ENCODE measurements at regions not wholly inside any gene's neighbourhood (a gene's known extent, or its start where the extent isn't known, plus 50 kb on each side); places are given as distances from the start of the nearest gene placed in this dataset.

GRCh38 chr4:131441004-131441688 lies 1707.9 kb upstream of the PCDH10 start:
- H4K20me1 ChIP-seq (ENCODE audit: control insufficient read depth, extremely low read depth, insufficient read depth, low read length), result no peaks in the 10 kb centered on the region
- no peaks in the 10 kb centered on the region for H3K4me1 ChIP-seq (ENCODE audit: control insufficient read depth, extremely low read depth, insufficient read depth, low read length)
- no peak for TF ChIP-seq EZH2 (IDR thresholded peaks at IDR 0.05; ENCODE audit: low read length, missing control alignments)
- H3K27me3 ChIP-seq (ENCODE audit: control insufficient read depth, insufficient read depth, low read length), result no peaks in the 10 kb centered on the region
- DNase-seq (ENCODE audit: low read depth in 2 of 2), result no peak
- H3K27ac ChIP-seq (ENCODE audit: insufficient read depth, low read length), result no peak overlapping the region
- no peaks in the 10 kb centered on the region for H3K36me3 ChIP-seq (ENCODE audit: control insufficient read depth, insufficient read depth, low read length)
- no peak overlapping the region for H2AFZ ChIP-seq (ENCODE audit: low read length)
- H3K79me2 ChIP-seq (ENCODE audit: control insufficient read depth, insufficient read depth, low read length), result no peaks in the 10 kb centered on the region
- H3K9me3 ChIP-seq (ENCODE audit: control insufficient read depth, insufficient read depth, low read depth, low read length), result no peaks in the 10 kb centered on the region
- no peak overlapping the region for H3K9ac ChIP-seq (ENCODE audit: insufficient read depth, low read length)
- H3K4me2 ChIP-seq (ENCODE audit: extremely low read depth, insufficient read depth, low read length), result no peak overlapping the region
- no peak overlapping the region for H3K4me3 ChIP-seq (replicated peaks in 1 of 4; ENCODE audit: control extremely low read depth in 1 of 4, insufficient read depth in 1 of 4, low read depth in 3 of 4, low read length in 4 of 4)

GRCh38 chr4:131447883-131448282 lies 1701.2 kb upstream of the PCDH10 start:
- no peaks in the 10 kb centered on the region for H3K9me3 ChIP-seq (ENCODE audit: control insufficient read depth, insufficient read depth, low read depth, low read length)
- no peak overlapping the region for H3K4me3 ChIP-seq (replicated peaks in 1 of 4; ENCODE audit: control extremely low read depth in 1 of 4, insufficient read depth in 1 of 4, low read depth in 3 of 4, low read length in 4 of 4)
- no peak overlapping the region for H2AFZ ChIP-seq (ENCODE audit: low read length)
- H3K4me2 ChIP-seq (ENCODE audit: extremely low read depth, insufficient read depth, low read length), result no peak overlapping the region
- no peak for DNase-seq (ENCODE audit: low read depth in 2 of 2)
- H4K20me1 ChIP-seq (ENCODE audit: control insufficient read depth, extremely low read depth, insufficient read depth, low read length), result no peaks in the 10 kb centered on the region
- TF ChIP-seq, protein P1, sequence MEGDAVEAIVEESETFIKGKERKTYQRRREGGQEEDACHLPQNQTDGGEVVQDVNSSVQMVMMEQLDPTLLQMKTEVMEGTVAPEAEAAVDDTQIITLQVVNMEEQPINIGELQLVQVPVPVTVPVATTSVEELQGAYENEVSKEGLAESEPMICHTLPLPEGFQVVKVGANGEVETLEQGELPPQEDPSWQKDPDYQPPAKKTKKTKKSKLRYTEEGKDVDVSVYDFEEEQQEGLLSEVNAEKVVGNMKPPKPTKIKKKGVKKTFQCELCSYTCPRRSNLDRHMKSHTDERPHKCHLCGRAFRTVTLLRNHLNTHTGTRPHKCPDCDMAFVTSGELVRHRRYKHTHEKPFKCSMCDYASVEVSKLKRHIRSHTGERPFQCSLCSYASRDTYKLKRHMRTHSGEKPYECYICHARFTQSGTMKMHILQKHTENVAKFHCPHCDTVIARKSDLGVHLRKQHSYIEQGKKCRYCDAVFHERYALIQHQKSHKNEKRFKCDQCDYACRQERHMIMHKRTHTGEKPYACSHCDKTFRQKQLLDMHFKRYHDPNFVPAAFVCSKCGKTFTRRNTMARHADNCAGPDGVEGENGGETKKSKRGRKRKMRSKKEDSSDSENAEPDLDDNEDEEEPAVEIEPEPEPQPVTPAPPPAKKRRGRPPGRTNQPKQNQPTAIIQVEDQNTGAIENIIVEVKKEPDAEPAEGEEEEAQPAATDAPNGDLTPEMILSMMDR (conservative IDR thresholded peaks at IDR 0.05 in 1 of 2, IDR thresholded peaks at IDR 0.05 in 1 of 2; ENCODE audit: low read depth in 1 of 2, low read length in 2 of 2), result no peak
- no peak for TF ChIP-seq EZH2 (IDR thresholded peaks at IDR 0.05; ENCODE audit: low read length, missing control alignments)
- H3K27ac ChIP-seq (ENCODE audit: insufficient read depth, low read length), result no peak overlapping the region
- H3K9ac ChIP-seq (ENCODE audit: insufficient read depth, low read length), result no peak overlapping the region
- H3K79me2 ChIP-seq (ENCODE audit: control insufficient read depth, insufficient read depth, low read length), result no peaks in the 10 kb centered on the region
- H3K4me1 ChIP-seq (ENCODE audit: control insufficient read depth, extremely low read depth, insufficient read depth, low read length), result no peaks in the 10 kb centered on the region
- no peaks in the 10 kb centered on the region for H3K27me3 ChIP-seq (ENCODE audit: control insufficient read depth, insufficient read depth, low read length)
- H3K36me3 ChIP-seq (ENCODE audit: control insufficient read depth, insufficient read depth, low read length), result no peaks in the 10 kb centered on the region

DNA sequence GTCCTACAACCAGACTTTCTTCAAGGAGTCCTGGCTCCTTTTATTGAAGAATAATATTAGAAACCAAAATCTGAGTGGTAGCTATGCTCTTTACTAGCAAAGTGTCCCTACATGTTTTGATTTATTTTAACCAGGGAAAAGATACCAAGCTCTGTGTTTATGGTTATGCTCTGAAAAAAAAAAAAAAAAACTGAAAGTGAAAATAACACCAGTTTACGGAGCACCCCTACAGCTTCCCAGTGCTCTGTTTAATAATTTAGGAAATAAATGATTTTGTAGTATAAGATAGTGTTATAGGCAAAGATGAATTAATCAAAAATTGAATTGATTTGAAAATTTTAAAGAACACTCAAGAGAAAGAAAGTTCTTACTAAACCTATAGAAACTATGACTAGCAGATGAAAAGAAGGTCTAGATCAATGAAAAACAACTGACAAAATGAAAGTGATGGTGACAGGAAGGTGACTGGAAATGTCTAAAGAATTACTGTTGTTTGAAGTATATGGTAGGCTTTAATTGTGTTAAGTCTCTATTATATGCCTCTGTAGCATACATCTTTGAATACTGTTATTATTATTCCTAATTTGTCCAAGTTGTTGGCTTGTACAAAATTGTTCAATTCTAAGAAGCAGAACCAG lies 1698.4 kb upstream of the PCDH10 start:
- H2AFZ ChIP-seq (ENCODE audit: low read length), result no peak overlapping the region
- H3K4me2 ChIP-seq (ENCODE audit: extremely low read depth, insufficient read depth, low read length), result no peak overlapping the region
- H3K9me3 ChIP-seq (ENCODE audit: control insufficient read depth, insufficient read depth, low read depth, low read length), result no peaks in the 10 kb centered on the region
- no peak for DNase-seq (ENCODE audit: low read depth in 2 of 2)
- H3K36me3 ChIP-seq (ENCODE audit: control insufficient read depth, insufficient read depth, low read length), result no peaks in the 10 kb centered on the region
- H3K9ac ChIP-seq (ENCODE audit: insufficient read depth, low read length), result no peak overlapping the region
- no peaks in the 10 kb centered on the region for H4K20me1 ChIP-seq (ENCODE audit: control insufficient read depth, extremely low read depth, insufficient read depth, low read length)
- no peaks in the 10 kb centered on the region for H3K4me1 ChIP-seq (ENCODE audit: control insufficient read depth, extremely low read depth, insufficient read depth, low read length)
- no peaks in the 10 kb centered on the region for H3K27me3 ChIP-seq (ENCODE audit: control insufficient read depth, insufficient read depth, low read length)
- no peak overlapping the region for H3K4me3 ChIP-seq (replicated peaks in 1 of 4; ENCODE audit: control extremely low read depth in 1 of 4, insufficient read depth in 1 of 4, low read depth in 3 of 4, low read length in 4 of 4)
- TF ChIP-seq, protein P1 (conservative IDR thresholded peaks at IDR 0.05 in 1 of 2, IDR thresholded peaks at IDR 0.05 in 1 of 2; ENCODE audit: low read depth in 1 of 2, low read length in 2 of 2), result no peak
- no peak for TF ChIP-seq EZH2 (IDR thresholded peaks at IDR 0.05; ENCODE audit: low read length, missing control alignments)
- H3K79me2 ChIP-seq (ENCODE audit: control insufficient read depth, insufficient read depth, low read length), result no peaks in the 10 kb centered on the region
- no peak overlapping the region for H3K27ac ChIP-seq (ENCODE audit: insufficient read depth, low read length)

All from fibroblast of lung (primary cell).